DND-41 (cell line): ENCODE measurements at regions not wholly inside any gene's neighbourhood (a gene's known extent, or its start where the extent isn't known, plus 50 kb on each side); places are given as distances from the start of the nearest gene placed in this dataset.

Experiments
- EZH2 ChIP-seq: IDR thresholded peaks from 3 replicates; pipeline ENCODE4 v1.6.1; 2012; ENCODE audit warnings: borderline replicate concordance, low read depth, mild to moderate bottlenecking, moderate library complexity, low read length, inconsistent platforms; ENCODE audit not compliant: severe bottlenecking
- TF ChIP-seq, protein P1 (sequence below): IDR thresholded peaks from 2 replicates; pipeline ENCODE4 v1.5.1; 2012; ENCODE audit warnings: borderline replicate concordance, low read length, moderate library complexity, mild to moderate bottlenecking; ENCODE audit not compliant: poor library complexity, severe bottlenecking; ENCODE audit errors: extremely low read depth

DNA sequence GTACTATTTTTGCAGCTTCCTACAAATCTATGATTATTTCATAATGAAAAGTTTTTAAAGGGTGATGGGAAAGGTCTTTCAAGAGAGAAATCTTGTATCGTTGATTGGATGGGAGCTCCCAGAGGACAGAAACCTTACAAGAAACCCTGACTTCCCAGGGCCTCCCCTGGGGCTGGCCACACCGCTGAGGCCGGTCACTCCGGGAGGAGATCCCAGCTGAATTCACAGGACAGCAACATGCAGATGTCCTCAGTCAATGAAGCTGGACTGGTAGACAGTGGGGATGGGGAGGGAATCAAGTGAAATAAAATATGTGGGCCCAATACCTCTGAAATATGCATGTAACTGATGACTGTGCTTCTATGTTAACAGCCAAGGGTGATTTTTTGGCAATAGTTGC lies 135.6 kb downstream of the TFCP2L1 start:
- TF ChIP-seq, protein P1, sequence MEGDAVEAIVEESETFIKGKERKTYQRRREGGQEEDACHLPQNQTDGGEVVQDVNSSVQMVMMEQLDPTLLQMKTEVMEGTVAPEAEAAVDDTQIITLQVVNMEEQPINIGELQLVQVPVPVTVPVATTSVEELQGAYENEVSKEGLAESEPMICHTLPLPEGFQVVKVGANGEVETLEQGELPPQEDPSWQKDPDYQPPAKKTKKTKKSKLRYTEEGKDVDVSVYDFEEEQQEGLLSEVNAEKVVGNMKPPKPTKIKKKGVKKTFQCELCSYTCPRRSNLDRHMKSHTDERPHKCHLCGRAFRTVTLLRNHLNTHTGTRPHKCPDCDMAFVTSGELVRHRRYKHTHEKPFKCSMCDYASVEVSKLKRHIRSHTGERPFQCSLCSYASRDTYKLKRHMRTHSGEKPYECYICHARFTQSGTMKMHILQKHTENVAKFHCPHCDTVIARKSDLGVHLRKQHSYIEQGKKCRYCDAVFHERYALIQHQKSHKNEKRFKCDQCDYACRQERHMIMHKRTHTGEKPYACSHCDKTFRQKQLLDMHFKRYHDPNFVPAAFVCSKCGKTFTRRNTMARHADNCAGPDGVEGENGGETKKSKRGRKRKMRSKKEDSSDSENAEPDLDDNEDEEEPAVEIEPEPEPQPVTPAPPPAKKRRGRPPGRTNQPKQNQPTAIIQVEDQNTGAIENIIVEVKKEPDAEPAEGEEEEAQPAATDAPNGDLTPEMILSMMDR: no peak
- TF ChIP-seq EZH2: no peak
